GM11168 (cell line): ENCODE measurements at regions not wholly inside any gene's neighbourhood (a gene's known extent, or its start where the extent isn't known, plus 50 kb on each side); places are given as distances from the start of the nearest gene placed in this dataset.

Experiments
- in situ Hi-C: fragments of 300-500 bp; cut with MboI; formaldehyde crosslinking; loops from one replicate; pipeline ENCODE4 v1.12.0; 2022; ENCODE audit warnings: low sequenced_read_pairs; ENCODE audit not compliant: unreplicated experiment

- in situ Hi-C loops = no loop called here
Measured at GRCh38 chr12:19965196-19966038, 402.9 kb upstream of the PDE3A start.

- in situ Hi-C loops = no loop called here
Measured at GRCh38 chr12:19967001-19967400, 401.3 kb upstream of the PDE3A start.

- in situ Hi-C loops = no loop called here
Measured at GRCh38 chr12:19967431-19967830, 400.9 kb upstream of the PDE3A start.

GRCh38 chr12:19970116-19970515 is 398.2 kb upstream of the PDE3A start:
- in situ Hi-C loops = no loop called here

- in situ Hi-C loops = no loop called here
Measured at GRCh38 chr12:19970821-19971220, 397.5 kb upstream of the PDE3A start.

GRCh38 chr12:19971361-19972280 is 396.7 kb upstream of the PDE3A start:
- in situ Hi-C loops = no loop called here

GRCh38 chr12:19972325-19973288 is 395.7 kb upstream of the PDE3A start:
- in situ Hi-C loops = no loop called here

- in situ Hi-C loops = no loop called here
Measured at GRCh38 chr12:19978193-19978592, 390.1 kb upstream of the PDE3A start.

- in situ Hi-C loops = no loop called here
Measured at GRCh38 chr12:19979584-19979983, 388.8 kb upstream of the PDE3A start.

- in situ Hi-C loops = no loop called here
Measured at GRCh38 chr12:19981944-19982343, 386.4 kb upstream of the PDE3A start.

- in situ Hi-C loops = no loop called here
Measured at GRCh38 chr12:19988001-19988400, 380.3 kb upstream of the PDE3A start.

GRCh38 chr12:19988459-19988873 is 379.9 kb upstream of the PDE3A start:
- in situ Hi-C loops = no loop called here

GRCh38 chr12:19988948-19989347 is 379.4 kb upstream of the PDE3A start:
- in situ Hi-C loops = no loop called here

- in situ Hi-C loops = no loop called here
Measured at GRCh38 chr12:19991146-19991545, 377.2 kb upstream of the PDE3A start.

- in situ Hi-C loops = no loop called here
Measured at GRCh38 chr12:19992311-19992710, 376.0 kb upstream of the PDE3A start.

- in situ Hi-C loops = no loop called here
Measured at GRCh38 chr12:19994968-19995367, 373.4 kb upstream of the PDE3A start.

GRCh38 chr12:19997656-19998400 is 370.5 kb upstream of the PDE3A start:
- in situ Hi-C loops = no loop called here

- in situ Hi-C loops = no loop called here
Measured at GRCh38 chr12:19998411-19998810, 369.9 kb upstream of the PDE3A start.
